HG02970 (cell line): ENCODE measurements at regions not wholly inside any gene's neighbourhood (a gene's known extent, or its start where the extent isn't known, plus 50 kb on each side); places are given as distances from the start of the nearest gene placed in this dataset.
"Not testable (repeated sequence)": the region's sequence is repeated elsewhere in the genome, so short reads cannot be mapped to it uniquely, and the experiment has no call there.

Experiments used
- ATAC-seq: cut with Tn5 transposase; IDR thresholded peaks from one replicate; pipeline ENCODE4 v1.9.1; 2021; ENCODE audit warnings: mild to moderate bottlenecking, moderate library complexity, moderate number of reproducible peaks; ENCODE audit not compliant: unreplicated experiment, low FRiP score

GRCh38 chr1:213618094-213618493, 369.7 kb upstream of the PROX1 start:
- no peak for ATAC-seq

DNA sequence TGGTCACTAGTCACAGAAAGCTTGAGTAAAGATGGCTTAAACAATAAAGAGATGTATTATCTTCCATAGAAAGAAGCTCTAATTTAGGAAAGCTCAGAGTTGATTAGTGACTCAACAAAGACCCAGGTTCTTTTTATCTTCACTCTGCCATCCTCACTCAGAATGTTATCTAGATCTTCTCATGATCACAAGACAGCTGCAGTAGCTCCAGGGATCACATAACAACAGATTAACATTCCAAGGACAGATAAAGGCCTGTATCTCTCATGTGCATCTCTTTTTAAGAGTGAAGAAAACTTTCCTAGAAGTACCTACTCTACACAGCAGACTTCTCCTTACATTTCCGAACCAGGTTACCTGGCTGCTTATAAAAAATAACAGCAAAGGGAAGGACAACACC, 368.7 kb upstream of the PROX1 start:
- ATAC-seq, result no peak

GRCh38 chr1:213621077-213621476, 366.7 kb upstream of the PROX1 start:
- ATAC-seq, result no peak

DNA sequence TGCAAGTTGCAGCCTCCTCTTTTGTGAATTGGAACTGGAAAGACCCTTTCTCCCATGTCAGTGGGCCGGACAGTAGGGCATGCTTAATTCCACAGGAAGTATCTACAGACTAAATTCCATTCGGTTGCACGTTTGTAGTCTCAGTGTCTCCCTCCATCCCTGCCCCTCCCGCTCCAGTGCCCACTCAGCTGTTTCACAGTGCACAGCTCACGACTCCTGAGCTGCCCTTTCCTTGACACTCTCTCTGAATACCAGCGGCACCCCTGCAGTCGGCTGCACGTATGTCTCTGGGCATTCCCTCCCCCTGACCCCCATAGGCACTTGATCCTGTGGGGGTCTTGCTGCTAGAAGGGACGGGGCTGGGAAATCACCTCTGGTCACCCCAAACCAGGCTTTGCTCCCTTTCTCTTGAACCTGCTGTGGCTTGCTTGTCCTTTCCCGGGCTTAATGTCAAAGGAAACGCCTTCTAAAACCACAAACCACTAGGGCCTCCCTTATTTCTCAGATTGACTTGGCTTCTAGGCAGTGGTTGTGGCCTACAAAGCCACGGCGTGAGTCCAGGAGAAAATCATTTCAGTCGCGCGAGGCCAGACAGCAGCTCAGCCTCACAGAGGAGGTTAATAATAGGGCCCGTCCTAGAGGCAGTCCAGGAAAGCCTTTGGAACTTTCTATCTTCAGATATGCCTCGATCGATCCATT, 365.3 kb upstream of the PROX1 start:
- ATAC-seq, result no peak

DNA sequence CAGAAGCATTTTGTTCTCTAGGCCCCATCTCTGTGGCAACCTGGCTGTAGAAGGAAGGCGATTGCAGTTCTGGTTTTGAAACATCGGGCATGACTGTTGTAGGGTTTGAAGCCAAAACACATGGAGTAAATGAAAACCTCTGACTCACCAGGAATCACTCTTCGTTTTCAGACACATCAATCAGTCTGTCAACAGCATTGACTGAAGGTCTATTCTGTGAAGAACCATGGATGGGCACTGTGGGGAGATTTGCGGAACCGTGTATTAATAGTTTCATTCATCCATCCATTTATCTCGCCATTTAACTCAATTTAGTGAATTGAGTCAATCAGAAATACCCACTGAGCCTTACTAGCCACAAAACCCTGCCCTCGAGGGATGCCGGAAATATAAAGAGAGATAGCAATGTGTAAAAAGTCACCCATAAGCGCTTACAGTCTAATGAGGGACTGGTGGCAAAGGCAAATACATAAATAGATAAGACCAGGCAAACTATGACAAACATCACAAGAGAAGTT, 364.6 kb upstream of the PROX1 start:
- ATAC-seq, result no peak

GRCh38 chr1:213623862-213624261, 363.9 kb upstream of the PROX1 start:
- ATAC-seq, result no peak

- ATAC-seq, result not testable (repeated sequence)
Observed at GRCh38 chr1:213636778-213637177, 351.0 kb upstream of the PROX1 start.

DNA sequence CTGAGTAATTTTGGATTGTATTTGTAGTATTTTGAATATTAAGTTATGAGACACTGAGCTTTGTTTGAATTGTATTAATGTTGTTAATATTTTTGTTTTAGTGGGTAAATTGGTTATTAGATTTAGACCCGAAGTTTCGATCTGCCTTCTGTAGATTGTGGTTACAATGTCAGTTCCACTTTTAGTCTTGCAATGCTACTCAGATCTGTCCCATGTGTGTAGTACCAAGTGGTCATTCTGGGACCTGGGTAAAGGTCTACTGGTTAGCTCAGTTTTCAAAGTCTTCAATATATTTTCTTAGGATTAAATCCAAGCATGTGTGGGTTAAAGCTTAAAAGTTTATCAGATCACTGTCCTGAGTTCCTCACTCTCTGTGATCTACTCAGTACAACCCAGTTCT, 346.5 kb upstream of the PROX1 start:
- ATAC-seq, result no peak

- ATAC-seq, result no peak
Observed at GRCh38 chr1:213643360-213643759, 344.4 kb upstream of the PROX1 start.

DNA sequence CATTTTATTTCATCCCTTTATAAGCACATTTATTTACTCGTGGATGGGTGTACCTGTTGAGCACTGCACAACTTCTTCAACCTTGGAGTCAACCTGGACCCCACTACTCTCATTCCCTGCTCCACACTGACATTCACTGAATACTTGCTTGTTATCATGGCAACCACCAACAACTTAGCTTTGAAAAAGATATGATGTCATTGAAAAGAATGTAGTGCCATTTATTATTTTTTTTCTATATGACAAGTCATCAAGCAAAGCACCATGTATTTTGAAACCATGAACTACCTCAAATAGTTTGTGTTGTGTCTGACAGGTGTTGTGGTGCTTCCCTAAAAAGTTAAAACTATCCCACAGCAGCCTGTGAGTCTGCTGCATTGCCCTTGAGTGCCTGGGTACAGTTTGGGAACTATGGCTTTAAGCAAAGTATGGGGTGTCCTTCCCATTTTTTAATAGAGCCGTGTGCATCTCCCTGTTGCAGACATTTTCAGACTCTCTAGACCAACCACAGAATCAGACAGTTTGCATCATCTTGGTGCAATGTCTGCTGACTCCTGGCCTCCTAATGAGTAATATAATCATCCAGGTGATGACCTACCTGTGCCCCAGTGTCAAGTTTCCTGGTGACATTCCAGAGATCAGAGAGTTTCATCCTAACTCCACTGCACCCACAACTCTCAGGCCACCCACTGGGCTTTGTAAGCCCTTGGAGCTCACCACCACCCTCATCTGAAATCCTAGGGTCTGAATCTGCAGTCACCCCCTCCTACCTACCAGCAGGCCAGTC, 339.7 kb upstream of the PROX1 start:
- ATAC-seq, result no peak

- no peak for ATAC-seq
Observed at GRCh38 chr1:213649373-213649772, 338.4 kb upstream of the PROX1 start.

DNA sequence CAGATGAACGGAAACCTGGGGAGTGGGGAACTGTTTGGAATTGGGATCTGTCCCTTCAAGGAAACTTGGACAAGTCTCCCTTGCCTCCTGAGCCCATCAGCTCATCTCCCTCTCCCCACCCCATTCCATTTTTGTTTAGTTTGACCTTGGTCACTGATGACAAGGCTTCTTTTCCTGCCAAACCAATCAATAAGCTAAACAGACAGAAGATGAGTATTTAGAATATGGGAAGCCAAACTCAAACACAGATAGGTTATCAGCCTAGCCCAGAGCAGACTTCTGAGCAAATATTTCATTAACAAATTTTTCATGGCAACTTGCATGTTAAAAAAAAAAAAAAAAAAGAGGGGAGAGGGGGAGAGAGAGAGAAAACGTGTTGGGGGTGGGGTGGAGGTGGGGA, 337.2 kb upstream of the PROX1 start:
- no peak for ATAC-seq

DNA sequence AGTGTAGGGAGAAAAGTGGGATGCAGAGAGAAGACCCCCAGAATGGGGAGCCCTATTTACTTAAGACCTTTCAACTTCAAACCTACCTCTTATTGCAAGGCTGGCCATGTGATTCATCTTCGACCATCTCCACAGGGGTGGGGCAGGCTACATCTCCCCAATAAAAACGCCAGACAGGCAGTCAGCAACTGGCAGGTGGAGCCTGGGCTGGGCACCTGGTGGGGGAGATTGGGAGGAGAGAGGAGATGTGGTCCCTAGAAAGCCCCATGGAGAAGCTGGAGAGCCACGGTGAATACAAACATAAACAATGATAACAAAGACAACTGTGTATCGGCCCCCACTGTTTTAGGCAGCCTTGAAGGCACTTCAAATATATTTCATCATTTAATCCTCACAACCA, 336.7 kb upstream of the PROX1 start:
- ATAC-seq, result no peak

DNA sequence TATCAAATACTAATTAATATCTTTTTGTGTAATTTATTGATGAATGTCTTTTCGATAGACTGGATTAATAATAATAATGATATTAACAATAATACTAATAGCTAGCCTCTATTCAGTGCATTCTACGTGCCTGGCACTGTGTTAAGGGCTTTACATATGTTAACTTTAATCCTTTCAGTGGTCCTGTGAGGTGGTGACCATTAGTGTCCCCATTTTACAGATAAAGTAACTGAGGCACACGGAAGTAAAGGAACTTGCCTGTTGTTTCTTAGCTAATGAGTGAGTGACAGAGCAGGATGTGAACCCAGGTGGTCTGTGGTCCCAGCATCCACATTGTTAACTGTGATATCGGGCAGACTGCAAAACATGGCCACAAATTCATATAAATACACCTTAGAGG, 335.7 kb upstream of the PROX1 start:
- ATAC-seq, result no peak

GRCh38 chr1:213656039-213656438, 331.7 kb upstream of the PROX1 start:
- no peak for ATAC-seq

DNA sequence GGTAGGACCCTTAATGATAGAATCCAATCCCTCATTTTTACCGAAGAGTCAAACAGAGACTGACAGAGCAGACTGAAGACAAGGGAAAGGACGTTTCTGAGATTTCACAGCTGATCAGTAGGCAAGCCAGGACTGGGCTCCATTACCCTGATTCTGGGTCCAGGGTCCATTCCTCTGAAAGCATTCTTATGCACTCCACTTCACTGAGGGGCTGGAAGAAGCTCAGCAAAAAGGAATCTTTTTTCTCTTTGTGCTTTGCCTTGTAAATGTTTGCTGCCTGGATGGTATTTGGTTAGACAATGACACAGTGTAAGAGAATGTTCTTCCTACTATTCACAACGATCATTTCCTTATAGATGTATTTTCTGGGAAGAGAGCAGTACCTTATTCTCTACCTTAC, 331.3 kb upstream of the PROX1 start:
- ATAC-seq, result no peak

DNA sequence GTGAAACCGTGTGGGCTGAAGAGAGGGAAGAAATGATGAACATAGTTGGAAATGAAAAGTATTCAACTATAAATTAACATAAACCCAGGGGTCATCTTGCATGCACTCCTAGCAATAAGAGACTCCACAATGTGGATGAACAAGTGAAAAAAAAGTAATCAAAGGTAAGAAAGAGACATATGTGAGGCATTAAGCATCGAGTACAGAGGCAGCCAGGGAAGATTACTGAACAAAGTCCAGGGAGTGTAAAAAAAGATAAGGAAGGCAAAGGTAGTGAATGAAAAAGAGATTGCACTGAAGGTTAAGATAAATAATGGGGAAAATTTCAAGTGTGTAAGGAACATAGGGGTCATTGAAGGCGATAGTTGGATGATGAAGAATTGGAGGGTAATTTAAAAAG, 330.8 kb upstream of the PROX1 start:
- ATAC-seq, result no peak

GRCh38 chr1:213657879-213658278, 329.9 kb upstream of the PROX1 start:
- ATAC-seq, result no peak

- no peak for ATAC-seq
Observed at GRCh38 chr1:213658457-213658856, 329.3 kb upstream of the PROX1 start.

GRCh38 chr1:213659580-213660547, 327.9 kb upstream of the PROX1 start:
- ATAC-seq, result no peak

GRCh38 chr1:213661302-213661701, 326.5 kb upstream of the PROX1 start:
- no peak for ATAC-seq
